Caco-2 (cell line): ENCODE measurements at regions not wholly inside any gene's neighbourhood (a gene's known extent, or its start where the extent isn't known, plus 50 kb on each side); places are given as distances from the start of the nearest gene placed in this dataset.

Experiments used
- BruUV-seq: library from RNA; stranded (reverse); fragments of 400-500 nt; replicated peaks from 2 replicates; lab custom pipeline; 2021; lab: Mats Ljungman, UMichigan
- CTCF ChIA-PET: fragments of 300-600 bp; sonication (Branson Sonifier 250); formaldehyde crosslinking; loops from one replicate; lab custom pipeline; 2022; ENCODE audit warnings: antibody characterized with exemption; lab: Charles Lee
- POLR2A ChIA-PET: fragments of 300-600 bp; sonication (Branson Sonifier 250); formaldehyde crosslinking; loops from one replicate; lab custom pipeline; 2022; ENCODE audit warnings: antibody characterized with exemption; lab: Charles Lee
- DNase-seq, 2 experiments: peaks; one replicate each; pipeline versions ENCODE4 v3.0.0 to v3.0.0-alpha.2; 2020 to 2022
- H3K27me3 ChIP-seq: replicated peaks from 2 replicates; pipeline ENCODE4 v1.6.0; 2011; ENCODE audit warnings: low read length; ENCODE audit not compliant: control insufficient read depth, insufficient read depth
- H3K36me3 ChIP-seq: 2 replicates; pipeline ENCODE4 v1.5.1; 2011; ENCODE audit warnings: low read length; ENCODE audit not compliant: control insufficient read depth, insufficient read depth
- H3K4me1 ChIP-seq: fragments of 250-450 bp; sonication (Bioruptor Pico); 2 replicates; pipeline ENCODE4 v1.5.1; 2020; ENCODE audit warnings: mild to moderate bottlenecking
- H3K4me3 ChIP-seq: 2 replicates; pipeline ENCODE4 v1.5.1; 2011; ENCODE audit warnings: low read depth, mild to moderate bottlenecking, control low read depth, low read length
- H3K9me3 ChIP-seq: fragments of 250-450 bp; sonication (Bioruptor Pico); 2 replicates; pipeline ENCODE4 v1.5.1; 2020; ENCODE audit warnings: mild to moderate bottlenecking, moderate library complexity
- H3K27ac Mint-ChIP-seq: one replicate; pipeline ENCODE4 v1.8.0; 2022; ENCODE audit warnings: mixed read lengths; ENCODE audit not compliant: unreplicated experiment
- H3K27me3 Mint-ChIP-seq: one replicate; pipeline ENCODE4 v1.8.0; 2022; ENCODE audit warnings: mixed read lengths; ENCODE audit not compliant: insufficient read depth, unreplicated experiment
- H3K36me3 Mint-ChIP-seq: one replicate; pipeline ENCODE4 v1.8.0; 2022; ENCODE audit warnings: mild to moderate bottlenecking, mixed read lengths; ENCODE audit not compliant: insufficient read depth, unreplicated experiment
- H3K4me1 Mint-ChIP-seq: one replicate; pipeline ENCODE4 v1.8.0; 2022; ENCODE audit warnings: low read depth, mixed read lengths; ENCODE audit not compliant: unreplicated experiment
- H3K4me3 Mint-ChIP-seq: one replicate; pipeline ENCODE4 v1.8.0; 2022; ENCODE audit warnings: mild to moderate bottlenecking, moderate library complexity, mixed read lengths; ENCODE audit not compliant: unreplicated experiment
- H3K9me3 Mint-ChIP-seq: one replicate; pipeline ENCODE4 v1.8.0; 2022; ENCODE audit warnings: mixed read lengths; ENCODE audit not compliant: unreplicated experiment
- CTCF ChIP-seq, 2 experiments: fragments of 200-600 bp in 1 of 2; IDR thresholded peaks; 1 replicate in 1 of 2; 2 replicates in 1 of 2; pipeline versions ENCODE4 v1.5.1 to v1.8.0; 2011 to 2022; ENCODE audit warnings: antibody characterized with exemption in 1 of 2, control low read depth in 1 of 2, inconsistent platforms in 1 of 2, low read depth in 1 of 2, low read length in 1 of 2, mild to moderate bottlenecking in 1 of 2, moderate library complexity in 1 of 2; ENCODE audit not compliant: insufficient read depth in 1 of 2, severe bottlenecking in 1 of 2, unreplicated experiment in 1 of 2
- intact Hi-C: fragments of 100-400 bp; cut with micrococcal nuclease; formaldehyde crosslinking; loops from one replicate; pipeline ENCODE4 v1.10.0; 2022; ENCODE audit not compliant: unreplicated experiment

- no peaks in the 10 kb centered on the region for H3K36me3 Mint-ChIP-seq
- peaks cover 11% of the 10 kb centered on the region for H3K9me3 Mint-ChIP-seq
- intact Hi-C loops, result loop anchor here (1.0 to 5.0 kb wide), 4 partner anchors 93 to 181 kb away; no protein-coding TSS in a partner anchor
- no peaks in the 10 kb centered on the region for H3K36me3 ChIP-seq
- H3K4me3 Mint-ChIP-seq, result no peak overlapping the region
- no peak for DNase-seq
- POLR2A ChIA-PET, result no interaction called here
- H3K9me3 ChIP-seq, result no peaks in the 10 kb centered on the region
- H3K4me3 ChIP-seq, result no peak overlapping the region
- no peaks in the 10 kb centered on the region for H3K27me3 ChIP-seq
- no peaks in the 10 kb centered on the region for H3K4me1 ChIP-seq
- no peak for TF ChIP-seq CTCF (IDR thresholded peaks at IDR 0.05; ENCODE audit: insufficient read depth in 1 of 2, low read depth in 1 of 2, low read length in 1 of 2, severe bottlenecking in 1 of 2, unreplicated experiment in 1 of 2)
- BruUV-seq, result no TSS peak
- CTCF ChIA-PET, result interaction anchor here (0.6 to 1.7 kb wide), 5 partner anchors 31 to 255 kb away, joined by 3 to 9 read pairs (median 3); no protein-coding TSS in a partner anchor
- no peak overlapping the region for H3K27ac Mint-ChIP-seq
- peaks cover 7% of the 10 kb centered on the region for H3K4me1 Mint-ChIP-seq
- H3K27me3 Mint-ChIP-seq, result no peaks in the 10 kb centered on the region
Measured at GRCh38 chr13:100827489-100828176, 153.0 kb upstream of the TMTC4 start.

- Histone ChIP-seq H3K27me3 (no peaks in the 10 kb centered on the region), H3K4me1 (no peaks in the 10 kb centered on the region), H3K9me3 (no peaks in the 10 kb centered on the region), H3K36me3 (no peaks in the 10 kb centered on the region), H3K4me3 (no peak overlapping the region)
- no peaks in the 10 kb centered on the region for H3K9me3 Mint-ChIP-seq
- no peak overlapping the region for H3K27ac Mint-ChIP-seq
- no peaks in the 10 kb centered on the region for H3K36me3 Mint-ChIP-seq
- H3K27me3 Mint-ChIP-seq, result no peaks in the 10 kb centered on the region
- no peak overlapping the region for H3K4me3 Mint-ChIP-seq
- CTCF ChIA-PET, result no interaction called here
- DNase-seq, result no peak
- POLR2A ChIA-PET, result no interaction called here
- intact Hi-C loops, result loop anchor here (5.0 kb wide), 1 partner anchor 164 kb away; no protein-coding TSS in a partner anchor
- no TSS peak for BruUV-seq
- TF ChIP-seq CTCF (IDR thresholded peaks at IDR 0.05; ENCODE audit: insufficient read depth in 1 of 2, low read depth in 1 of 2, low read length in 1 of 2, severe bottlenecking in 1 of 2, unreplicated experiment in 1 of 2), result no peak
- H3K4me1 Mint-ChIP-seq, result peaks cover 7% of the 10 kb centered on the region
Measured at GRCh38 chr13:100826441-100826840, 151.8 kb upstream of the TMTC4 start.

- H3K4me1 Mint-ChIP-seq, result peaks cover 7% of the 10 kb centered on the region
- no peaks in the 10 kb centered on the region for H3K9me3 Mint-ChIP-seq
- CTCF ChIA-PET, result no interaction called here
- H3K27me3 ChIP-seq, result no peaks in the 10 kb centered on the region
- no peak for DNase-seq
- no peak overlapping the region for H3K4me3 Mint-ChIP-seq
- no peaks in the 10 kb centered on the region for H3K36me3 ChIP-seq
- H3K27me3 Mint-ChIP-seq, result no peaks in the 10 kb centered on the region
- H3K4me1 ChIP-seq, result no peaks in the 10 kb centered on the region
- no peak overlapping the region for H3K4me3 ChIP-seq
- no peak for TF ChIP-seq CTCF (IDR thresholded peaks at IDR 0.05; ENCODE audit: insufficient read depth in 1 of 2, low read depth in 1 of 2, low read length in 1 of 2, severe bottlenecking in 1 of 2, unreplicated experiment in 1 of 2)
- no peaks in the 10 kb centered on the region for H3K36me3 Mint-ChIP-seq
- no peak overlapping the region for H3K27ac Mint-ChIP-seq
- intact Hi-C loops, result loop anchor here (5.0 kb wide), 1 partner anchor 163 kb away; no protein-coding TSS in a partner anchor
- no TSS peak for BruUV-seq
- POLR2A ChIA-PET, result no interaction called here
- H3K9me3 ChIP-seq, result no peaks in the 10 kb centered on the region
Measured at GRCh38 chr13:100825557-100825956, 151.0 kb upstream of the TMTC4 start.
